Gastroesophageal sphincter (tissue), 4 donors: ENCODE measurements at regions not wholly inside any gene's neighbourhood (a gene's known extent, or its start where the extent isn't known, plus 50 kb on each side); places are given as distances from the start of the nearest gene placed in this dataset.

Experiments used
- ATAC-seq: fragments of 150-250 bp; one replicate; pipeline ENCODE4 v1.9.1; 2016; ENCODE audit warnings: mild to moderate bottlenecking, moderate library complexity
- H3K27ac ChIP-seq, 4 donors: fragments of 200-600 bp; sonication (generic) in 3 of 4; 1 replicate in 3 of 4; 2 replicates in 1 of 4; pipeline ENCODE4 v1.5.1; 2016 to 2019
- H3K27me3 ChIP-seq: fragments of 200-600 bp; sonication (generic); one replicate; pipeline ENCODE4 v1.5.1; 2019
- H3K36me3 ChIP-seq, 2 donors: fragments of 200-600 bp; sonication (generic); one replicate each; pipeline ENCODE4 v1.5.1; 2019; ENCODE audit warnings: control low read depth in 1 of 2
- H3K4me1 ChIP-seq, 3 donors: fragments of 200-600 bp; sonication (generic); 1 replicate in 2 of 3; 2 replicates in 1 of 3; pipeline ENCODE4 v1.5.1; 2016 to 2019; ENCODE audit warnings: control low read depth in 2 of 3
- H3K4me3 ChIP-seq, 2 donors: fragments of 200-600 bp; sonication (generic); one replicate each; pipeline ENCODE4 v1.5.1; 2019; ENCODE audit warnings: mild to moderate bottlenecking in 1 of 2, moderate library complexity in 1 of 2
- H3K9me3 ChIP-seq, 3 donors: fragments of 200-600 bp; sonication (generic); one replicate each; pipeline ENCODE4 v1.5.1; 2017 to 2019; ENCODE audit warnings: control low read depth in 2 of 3
- CTCF ChIP-seq, 4 experiments: fragments of 200-600 bp in 2 of 4; fragments of 450-650 bp in 2 of 4; sonication (generic) in 1 of 4; IDR thresholded peaks; one replicate each; pipeline ENCODE4 v1.5.1; 2017 to 2019; ENCODE audit warnings: antibody characterized with exemption in 4 of 4, mild to moderate bottlenecking in 2 of 4, moderate library complexity in 2 of 4
- EP300 ChIP-seq: sonication (generic); formaldehyde crosslinking; IDR thresholded peaks from one replicate; pipeline ENCODE4 v1.6.1; 2017; ENCODE audit warnings: antibody characterized with exemption, mild to moderate bottlenecking
- POLR2A ChIP-seq, 2 donors: fragments of 450-650 bp; IDR thresholded peaks; one replicate each; pipeline ENCODE4 v1.6.1; 2017; ENCODE audit warnings: antibody characterized with exemption in 2 of 2, mild to moderate bottlenecking in 2 of 2, moderate library complexity in 1 of 2
- POLR2AphosphoS5 ChIP-seq: sonication (generic); formaldehyde crosslinking; IDR thresholded peaks from one replicate; pipeline ENCODE4 v1.6.1; 2017; ENCODE audit warnings: antibody characterized with exemption
- WGBS, 2 donors: methylation state at CpG; one replicate each; pipeline ENCODE4 v1.1.5; 2018; ENCODE audit warnings: low coverage in 1 of 2; 5-methylcytosine and 5-hydroxymethylcytosine counted together

GRCh38 chr12:28767836-28768348 is 381.2 kb upstream of the FAR2 start:
- TF ChIP-seq EP300 (no peak), POLR2AphosphoS5 (no peak), CTCF (IDR thresholded peaks at IDR 0.05) (no peak), POLR2A (IDR thresholded peaks at IDR 0.05) (no peak)
- WGBS, 2 donors, result 20 to 33% methylated on average over 1 of the region's 1 CpG
- Histone ChIP-seq H3K9me3 (no peaks in the 10 kb centered on the region), H3K4me3 (no peak overlapping the region), H3K4me1 (peaks cover 0 to 13% (median 0%) of the 10 kb centered on the region in 3 donors), H3K36me3 (no peaks in the 10 kb centered on the region), H3K27ac (no peak overlapping the region), H3K27me3 (no peaks in the 10 kb centered on the region)
- ATAC-seq, result no peak

- H3K4me1 ChIP-seq, result peaks cover 0 to 13% (median 0%) of the 10 kb centered on the region in 3 donors
- no peaks in the 10 kb centered on the region for H3K36me3 ChIP-seq
- 50 to 71% methylated on average over 5 of the region's 5 CpGs for WGBS, 2 donors
- no peaks in the 10 kb centered on the region for H3K27me3 ChIP-seq
- H3K27ac ChIP-seq, result peak overlapping the region in 1 of 4 donors; percentile 59
- H3K4me3 ChIP-seq, result no peak overlapping the region
- TF ChIP-seq CTCF (IDR thresholded peaks at IDR 0.05), result no peak
- no peak for TF ChIP-seq POLR2AphosphoS5
- no peak for TF ChIP-seq POLR2A (IDR thresholded peaks at IDR 0.05)
- TF ChIP-seq EP300, result no peak
- H3K9me3 ChIP-seq, result no peaks in the 10 kb centered on the region
- peak; percentile 75 for ATAC-seq
Measured at GRCh38 chr12:28770322-28770721, 378.8 kb upstream of the FAR2 start.

- Histone ChIP-seq H3K27ac (no peak overlapping the region), H3K9me3 (no peaks in the 10 kb centered on the region), H3K36me3 (no peaks in the 10 kb centered on the region), H3K4me1 (peaks cover 0 to 13% (median 0%) of the 10 kb centered on the region in 3 donors), H3K4me3 (no peak overlapping the region), H3K27me3 (no peaks in the 10 kb centered on the region)
- ATAC-seq, result no peak
- TF ChIP-seq POLR2AphosphoS5 (no peak), POLR2A (IDR thresholded peaks at IDR 0.05) (no peak), EP300 (no peak), CTCF (IDR thresholded peaks at IDR 0.05) (no peak)
- 57 to 64% methylated on average over 4 of the region's 4 CpGs for WGBS, 2 donors
Measured at GRCh38 chr12:28771968-28772367, 377.1 kb upstream of the FAR2 start.

GRCh38 chr12:28775556-28775955 is 373.5 kb upstream of the FAR2 start:
- ATAC-seq, result no peak
- no peaks in the 10 kb centered on the region for H3K27me3 ChIP-seq
- peaks cover 0 to 13% (median 0%) of the 10 kb centered on the region in 3 donors for H3K4me1 ChIP-seq
- H3K4me3 ChIP-seq, result no peak overlapping the region
- no peaks in the 10 kb centered on the region for H3K9me3 ChIP-seq
- TF ChIP-seq POLR2A (IDR thresholded peaks at IDR 0.05), result no peak
- TF ChIP-seq EP300, result no peak
- no peak for TF ChIP-seq POLR2AphosphoS5
- TF ChIP-seq CTCF (IDR thresholded peaks at IDR 0.05), result no peak
- H3K27ac ChIP-seq, result no peak overlapping the region
- H3K36me3 ChIP-seq, result no peaks in the 10 kb centered on the region
- WGBS, 2 donors, result 95 to 100% methylated on average over 1 to 4 of the region's 4 CpGs

GRCh38 chr12:28776220-28776619 is 372.9 kb upstream of the FAR2 start:
- Histone ChIP-seq H3K27ac (no peak overlapping the region), H3K9me3 (no peaks in the 10 kb centered on the region), H3K4me1 (peaks cover 0 to 13% (median 0%) of the 10 kb centered on the region in 3 donors), H3K27me3 (no peaks in the 10 kb centered on the region), H3K36me3 (no peaks in the 10 kb centered on the region), H3K4me3 (no peak overlapping the region)
- 50 to 91% methylated on average over 1 of the region's 1 CpG for WGBS, 2 donors
- ATAC-seq, result no peak
- TF ChIP-seq POLR2AphosphoS5 (no peak), CTCF (IDR thresholded peaks at IDR 0.05) (no peak), EP300 (no peak), POLR2A (IDR thresholded peaks at IDR 0.05) (no peak)
